GM21529 (cell line): ENCODE measurements at regions not wholly inside any gene's neighbourhood (a gene's known extent, or its start where the extent isn't known, plus 50 kb on each side); places are given as distances from the start of the nearest gene placed in this dataset.

ENCODE experiments used
- ATAC-seq: cut with Tn5 transposase; IDR thresholded peaks from one replicate; pipeline ENCODE4 v1.9.1; 2021; ENCODE audit not compliant: unreplicated experiment

- no peak for ATAC-seq
Measured at GRCh38 chr11:104462341-104462740, 298.4 kb upstream of the PDGFD start.

GRCh38 chr11:104451197-104451893 lies 287.4 kb upstream of the PDGFD start:
- ATAC-seq = no peak

- no peak for ATAC-seq
Measured at GRCh38 chr11:104443387-104443786, 279.4 kb upstream of the PDGFD start.

- no peak for ATAC-seq
Measured at GRCh38 chr11:104442321-104442720, 278.4 kb upstream of the PDGFD start.

- no peak for ATAC-seq
Measured at GRCh38 chr11:104435494-104435893, 271.5 kb upstream of the PDGFD start.

GRCh38 chr11:104433751-104434150 lies 269.8 kb upstream of the PDGFD start:
- ATAC-seq = no peak

GRCh38 chr11:104432981-104433380 lies 269.0 kb upstream of the PDGFD start:
- ATAC-seq = no peak

- no peak for ATAC-seq
Measured at GRCh38 chr11:104432526-104432925, 268.6 kb upstream of the PDGFD start.

- ATAC-seq = no peak
Measured at GRCh38 chr11:104422324-104422944, 258.5 kb upstream of the PDGFD start.

GRCh38 chr11:104410336-104410735 lies 246.4 kb upstream of the PDGFD start:
- no peak for ATAC-seq

GRCh38 chr11:104408630-104409029 lies 244.7 kb upstream of the PDGFD start:
- ATAC-seq = no peak

- ATAC-seq = no peak
Measured at GRCh38 chr11:104405277-104405676, 241.3 kb upstream of the PDGFD start.

- no peak for ATAC-seq
Measured at GRCh38 chr11:104404231-104405175, 240.6 kb upstream of the PDGFD start.

- no peak for ATAC-seq
Measured at GRCh38 chr11:104402812-104403521, 239.0 kb upstream of the PDGFD start.

- no peak for ATAC-seq
Measured at GRCh38 chr11:104394508-104394907, 230.6 kb upstream of the PDGFD start.

- ATAC-seq = no peak
Measured at GRCh38 chr11:104390651-104391050, 226.7 kb upstream of the PDGFD start.

- no peak for ATAC-seq
Measured at GRCh38 chr11:104385884-104386283, 221.9 kb upstream of the PDGFD start.

GRCh38 chr11:104380358-104380757 lies 216.4 kb upstream of the PDGFD start:
- no peak for ATAC-seq

GRCh38 chr11:104372111-104372510 lies 208.2 kb upstream of the PDGFD start:
- ATAC-seq = no peak

- ATAC-seq = no peak
Measured at GRCh38 chr11:104370478-104370877, 206.5 kb upstream of the PDGFD start.

GRCh38 chr11:104369761-104370160 lies 205.8 kb upstream of the PDGFD start:
- no peak for ATAC-seq
